ENCODE measurements at regions not wholly inside any gene's neighbourhood (a gene's known extent, or its start where the extent isn't known, plus 50 kb on each side); places are given as distances from the start of the nearest gene placed in this dataset.
A peak's percentile ranks its signal among the peaks of the same experiment; 100 is the strongest.
"Not testable (repeated sequence)": the region's sequence is repeated elsewhere in the genome, so short reads cannot be mapped to it uniquely, and the experiment has no call there.

DNA sequence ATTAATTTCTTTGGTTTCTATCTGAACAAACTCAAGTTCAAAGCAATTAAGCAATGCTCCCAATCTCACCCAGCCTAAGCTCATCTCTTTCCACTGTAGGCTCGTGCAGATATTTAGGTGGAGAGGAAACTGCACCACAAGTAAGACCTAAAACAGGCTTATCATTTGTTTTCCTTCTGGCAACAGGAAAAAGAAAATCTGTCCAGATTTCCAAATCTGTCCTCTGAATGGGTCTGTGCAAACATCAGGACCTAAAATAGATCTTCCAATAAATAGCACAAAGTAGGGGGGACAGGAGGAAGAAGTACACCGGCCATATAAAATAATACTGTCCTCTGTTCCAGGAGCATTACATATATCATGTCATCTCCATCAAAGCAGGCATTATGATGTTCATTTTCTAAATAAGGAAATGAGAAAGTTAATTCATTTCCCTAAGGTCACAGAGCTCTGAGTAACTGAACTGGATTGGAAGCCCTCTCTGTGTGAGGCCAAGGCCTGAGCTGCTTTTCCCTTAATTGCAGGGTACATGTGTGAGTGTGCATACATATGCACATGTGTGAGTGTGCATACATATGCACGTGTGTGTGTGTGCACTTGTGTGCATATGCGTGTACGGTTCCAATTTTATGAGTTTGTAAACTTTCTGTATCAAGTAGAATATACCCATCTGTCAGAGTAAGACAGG, 92.8 kb upstream of the PARD3 start:
- no peak for DNase-seq

DNA sequence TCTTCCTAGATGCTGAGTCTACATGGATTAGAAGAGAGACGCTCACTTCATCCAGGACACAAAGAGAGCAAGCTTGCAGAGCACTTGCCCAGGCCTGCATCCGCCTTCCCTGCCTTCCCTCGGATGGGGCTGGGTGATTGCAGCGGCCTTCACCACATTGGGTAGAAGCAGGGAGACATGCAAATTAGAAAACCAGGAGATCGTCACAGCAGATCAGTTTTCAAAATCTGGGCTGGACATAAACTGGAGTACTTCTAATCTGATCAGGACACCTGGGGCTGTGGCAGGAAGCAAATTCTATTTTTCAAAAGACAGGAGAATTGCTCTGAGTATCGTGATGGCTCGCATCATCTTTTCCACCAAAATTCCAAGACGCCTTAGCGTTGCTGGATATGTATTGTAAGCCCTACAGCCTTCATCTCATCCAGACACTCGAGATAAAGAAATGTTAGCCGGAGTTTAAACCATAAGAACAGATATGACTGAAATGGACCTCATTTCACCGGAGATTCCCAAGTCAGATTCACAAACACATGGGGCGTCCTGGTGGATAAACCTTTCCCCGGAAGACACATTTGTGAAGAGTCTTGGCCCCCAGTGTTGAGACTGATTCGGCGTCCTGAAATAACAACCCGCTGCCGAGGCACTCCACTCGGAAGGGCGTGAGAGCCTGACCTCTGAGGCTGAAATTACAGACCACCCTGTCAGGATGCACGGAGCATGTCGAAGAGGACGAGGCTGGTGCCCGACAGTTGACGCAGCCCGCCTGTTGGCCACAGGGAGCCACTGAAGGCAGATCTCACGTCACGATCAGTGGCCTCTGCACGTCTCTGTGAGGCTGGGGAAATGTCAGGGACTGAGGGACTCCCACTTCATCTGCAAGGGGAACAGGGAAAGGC, 91.2 kb upstream of the PARD3 start:
- peak; percentile 84 for DNase-seq

- DNase-seq: no peak
These were observed 90.3 kb upstream of the PARD3 start for GRCh38 chr10:34905200-34905927.

GRCh38 chr10:34904191-34904590, 89.1 kb upstream of the PARD3 start:
- no peak for DNase-seq

DNA sequence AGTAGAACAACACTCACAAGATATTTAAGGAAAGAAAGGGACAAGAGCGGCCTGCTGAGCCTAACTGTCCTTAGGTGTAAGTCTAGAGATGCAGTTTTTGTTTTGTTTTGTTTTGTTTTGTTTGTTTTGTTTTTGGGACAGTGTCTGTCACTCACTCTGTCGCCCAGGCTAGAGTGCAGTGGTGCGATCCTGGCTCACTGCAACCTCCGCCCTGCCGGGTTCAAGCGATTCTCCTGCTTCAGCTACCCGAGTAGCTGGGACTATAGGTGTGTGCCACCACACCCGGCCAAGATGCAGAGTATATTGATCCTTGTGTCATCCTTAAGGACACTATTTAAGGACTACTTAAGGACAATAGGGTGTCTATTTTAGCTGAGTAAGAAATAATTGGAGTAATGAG, 84.1 kb upstream of the PARD3 start:
- no peak for DNase-seq

DNA sequence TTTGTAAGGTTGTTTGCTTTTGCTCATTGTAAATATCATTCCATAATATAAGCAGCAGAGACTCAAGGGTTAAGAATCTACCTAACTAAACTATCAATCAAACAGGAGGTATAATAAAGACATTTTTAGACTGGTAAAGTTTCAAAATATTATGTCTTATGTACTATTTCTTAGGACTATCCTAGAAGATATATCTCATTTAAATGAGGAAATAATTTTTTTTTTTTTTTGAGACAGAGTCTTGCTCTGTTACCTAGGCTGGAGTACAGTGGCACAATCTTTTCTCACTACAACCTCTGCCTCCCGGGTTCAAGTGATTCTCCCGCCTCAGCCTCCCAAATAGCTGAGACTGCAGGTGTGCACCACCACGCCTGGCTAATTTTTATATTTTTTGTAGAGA, 80.9 kb upstream of the PARD3 start:
- DNase-seq: no peak

DNA sequence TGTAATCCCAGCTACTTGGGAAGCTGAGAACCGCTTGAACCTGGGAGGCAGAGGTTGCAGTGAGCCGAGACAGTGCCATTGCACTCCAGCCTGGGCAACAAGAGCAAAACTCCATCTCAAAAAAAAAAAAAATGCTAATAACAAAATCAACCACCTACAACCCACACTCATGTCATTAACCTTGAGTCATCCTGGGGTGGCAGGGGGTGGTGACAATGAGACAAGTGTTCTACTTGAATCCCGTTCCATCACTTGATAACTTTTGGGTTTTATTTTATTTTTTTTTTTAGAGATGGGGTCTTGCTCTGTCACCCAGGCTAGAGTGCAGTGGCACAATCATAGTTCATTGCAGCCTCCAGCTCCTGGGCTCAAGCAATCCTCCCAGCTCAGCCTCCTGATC, 80.0 kb upstream of the PARD3 start:
- DNase-seq: not testable (repeated sequence)

DNA sequence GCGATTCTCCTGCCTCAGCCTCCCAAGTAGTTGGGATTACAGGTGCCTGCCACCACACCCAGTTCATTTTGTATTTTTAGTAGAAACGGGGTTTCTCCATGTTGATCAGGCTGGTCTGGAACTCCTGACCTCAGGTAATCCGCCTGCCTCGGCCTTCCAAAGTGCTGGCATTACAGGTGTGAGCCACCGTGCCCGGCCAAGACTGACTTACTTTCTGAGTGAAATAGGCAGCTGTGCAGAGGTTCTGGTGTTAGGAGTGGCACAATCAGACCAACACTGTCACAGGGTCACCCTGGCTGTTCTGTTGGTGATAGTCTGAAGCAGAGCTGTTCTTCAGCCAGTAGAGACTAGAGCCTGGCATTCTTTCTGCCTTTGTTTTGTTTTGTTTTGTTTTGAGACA, 77.4 kb upstream of the PARD3 start:
- DNase-seq: not testable (repeated sequence)

DNA sequence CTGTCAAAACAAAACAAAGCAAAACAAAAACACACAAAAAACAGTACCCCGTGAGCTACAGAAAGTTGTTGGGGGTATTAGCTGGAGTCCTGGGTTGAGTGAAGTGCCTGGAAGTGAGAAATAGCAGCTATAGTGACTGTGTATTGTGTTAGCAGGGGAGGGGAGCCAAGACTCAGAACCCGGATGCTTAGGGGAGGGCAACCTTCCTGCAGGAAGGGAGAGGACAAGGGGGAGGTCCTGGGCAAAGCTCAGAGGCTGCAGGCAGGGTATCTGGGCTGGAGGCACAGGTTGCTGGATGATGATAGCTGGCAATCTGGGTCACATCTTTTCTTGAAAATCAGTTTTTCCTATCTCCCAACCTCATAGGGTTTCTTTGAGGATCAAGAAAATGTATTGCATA, 75.8 kb upstream of the PARD3 start:
- no peak for DNase-seq

DNA sequence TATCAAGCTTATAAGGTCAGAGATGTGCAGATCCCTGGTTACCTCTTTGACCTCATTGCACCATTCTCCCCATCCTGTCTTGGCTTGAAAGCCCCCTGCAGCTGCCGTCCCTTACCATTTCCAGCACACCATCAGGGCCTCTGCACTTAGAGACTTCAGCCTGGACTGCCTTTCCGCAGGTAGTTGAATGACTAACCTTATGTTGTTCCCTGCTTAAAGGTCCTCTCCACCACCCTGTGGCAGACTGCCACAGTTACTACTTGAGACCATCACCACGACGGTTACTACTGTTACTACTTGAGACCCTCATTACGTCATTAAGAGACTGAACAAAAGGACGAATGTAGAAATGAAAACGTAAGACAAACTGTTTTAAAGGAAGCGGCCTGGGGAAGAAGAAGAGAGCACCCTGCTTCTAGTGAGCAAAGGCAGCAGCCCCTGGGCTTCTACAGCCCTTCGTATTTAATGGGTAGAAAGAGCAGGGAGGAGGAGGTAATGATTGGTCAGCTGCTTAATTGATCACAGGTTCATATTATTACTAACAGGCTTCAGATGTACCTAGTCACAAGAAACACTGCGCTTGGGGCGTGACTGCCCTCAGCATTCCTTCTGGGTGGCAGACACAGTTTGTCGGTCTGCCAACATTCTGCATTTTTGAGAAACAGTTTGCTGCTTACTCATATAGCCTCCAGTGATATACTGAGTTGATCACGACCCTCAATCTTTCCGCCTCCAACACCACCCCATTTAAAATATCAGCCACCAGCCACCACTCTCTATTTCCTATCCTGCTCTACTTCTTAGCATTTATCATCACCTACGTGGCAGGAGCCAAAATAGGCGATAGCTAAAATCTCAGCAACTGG, 74.1 kb upstream of the PARD3 start:
- DNase-seq: no peak

DNA sequence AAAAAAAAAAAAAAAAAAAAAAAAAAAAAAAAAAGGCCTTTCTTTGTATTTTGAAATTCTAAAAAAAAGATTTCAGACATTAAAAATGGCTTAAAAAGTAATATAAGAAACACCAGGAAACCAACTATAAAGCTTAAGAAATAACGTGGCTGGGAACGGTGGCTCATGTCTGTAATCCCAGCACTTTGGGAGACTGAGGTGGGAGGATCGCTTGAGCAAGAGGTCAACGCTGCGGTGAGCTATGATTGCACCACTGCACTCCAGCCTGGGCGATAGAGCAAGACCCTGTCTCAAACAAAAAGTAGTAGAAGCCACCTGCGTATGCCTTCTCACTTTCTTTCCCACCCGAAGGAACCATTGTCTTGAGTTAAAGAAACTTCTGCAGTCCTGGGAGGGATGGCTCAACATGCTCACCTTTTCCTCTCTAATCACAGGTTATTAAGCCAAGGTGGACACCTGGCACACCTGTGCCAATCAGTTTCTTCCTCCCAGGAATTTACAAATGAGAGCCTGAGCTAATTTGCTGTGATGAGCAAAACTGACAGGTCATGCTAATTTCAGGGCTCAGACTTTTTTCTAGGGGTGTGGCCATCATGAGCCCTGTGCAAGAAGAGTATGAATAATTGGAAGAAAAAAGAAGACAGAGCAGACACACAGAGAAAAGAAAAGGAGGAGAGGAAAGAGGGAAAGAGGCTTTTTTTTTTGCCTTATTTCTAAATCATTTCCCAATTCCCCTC, 72.0 kb upstream of the PARD3 start:
- DNase-seq: no peak

DNA sequence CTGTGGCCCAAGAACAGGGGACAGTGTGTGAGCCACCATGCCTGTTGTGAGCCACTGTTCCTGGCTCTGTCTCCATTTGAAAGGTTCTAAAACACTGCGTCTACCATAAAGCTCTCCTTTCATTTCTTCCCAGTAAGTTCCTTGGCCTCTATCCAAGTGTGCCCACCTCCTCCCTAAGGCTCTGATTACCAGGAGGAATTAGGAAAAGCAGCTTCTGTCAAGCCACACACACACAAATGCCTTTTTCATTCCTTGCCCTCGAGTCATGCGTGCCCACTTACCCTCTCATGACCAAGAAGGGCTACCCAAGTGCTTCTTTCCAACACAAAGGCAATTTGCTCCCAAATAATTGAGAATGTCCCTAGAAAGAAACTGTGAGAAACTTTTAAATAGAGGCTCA, 70.8 kb upstream of the PARD3 start:
- no peak for DNase-seq

DNA sequence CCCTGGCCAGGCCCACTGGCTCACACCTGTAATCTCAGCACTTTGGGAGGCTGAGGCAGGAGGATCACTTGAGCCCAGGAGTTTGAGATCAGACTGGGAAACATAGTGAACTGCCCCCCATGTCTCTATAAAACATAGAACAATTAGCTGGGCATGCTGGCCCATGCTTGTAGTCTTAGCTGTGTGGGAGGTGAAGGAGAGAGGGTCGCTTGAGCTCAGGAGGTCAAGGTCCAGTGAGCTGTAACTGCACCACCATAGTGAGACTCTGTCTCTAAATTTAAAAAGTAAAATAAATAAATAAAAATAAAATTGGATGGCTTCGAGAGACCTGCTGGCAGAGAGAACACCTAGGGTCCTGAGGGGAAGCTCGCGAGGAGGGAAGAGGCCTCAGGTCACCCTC, 69.9 kb upstream of the PARD3 start:
- DNase-seq: no peak

DNA sequence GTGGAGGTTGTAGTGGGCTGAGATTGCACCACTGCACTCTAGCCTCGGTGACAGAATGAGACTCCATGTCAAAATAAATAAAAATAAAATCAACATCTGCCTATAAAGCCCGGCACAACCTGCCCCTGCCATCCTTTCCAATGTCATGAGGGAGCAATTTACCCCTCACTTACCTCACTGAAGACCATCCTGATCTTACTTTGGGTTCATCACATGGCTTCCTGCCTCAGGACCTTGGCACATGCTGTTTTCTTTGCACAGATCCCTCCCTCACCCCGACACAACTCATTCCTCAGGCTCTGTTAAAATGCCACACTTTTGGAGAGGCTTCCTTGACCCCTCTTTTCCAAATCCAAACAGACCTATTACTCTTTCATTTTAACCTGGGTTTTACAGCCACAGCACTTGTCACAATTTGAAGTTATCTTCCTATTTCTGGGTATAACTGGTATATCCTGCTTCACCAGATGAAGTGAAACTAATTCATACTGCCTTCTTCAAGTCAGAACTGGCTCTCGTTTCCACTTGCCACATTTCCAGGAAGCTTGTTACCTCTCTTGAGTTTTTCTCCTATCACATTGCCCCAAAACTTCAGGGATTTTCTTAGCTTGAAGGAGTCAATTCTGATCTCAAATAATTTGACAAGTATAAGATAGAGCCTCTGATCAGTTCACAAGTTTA, 69.3 kb upstream of the PARD3 start:
- no peak for DNase-seq

GRCh38 chr10:34880817-34881216, 65.7 kb upstream of the PARD3 start:
- DNase-seq: no peak

- not testable (repeated sequence) for DNase-seq
These were observed 63.6 kb upstream of the PARD3 start for GRCh38 chr10:34878651-34879050.

DNA sequence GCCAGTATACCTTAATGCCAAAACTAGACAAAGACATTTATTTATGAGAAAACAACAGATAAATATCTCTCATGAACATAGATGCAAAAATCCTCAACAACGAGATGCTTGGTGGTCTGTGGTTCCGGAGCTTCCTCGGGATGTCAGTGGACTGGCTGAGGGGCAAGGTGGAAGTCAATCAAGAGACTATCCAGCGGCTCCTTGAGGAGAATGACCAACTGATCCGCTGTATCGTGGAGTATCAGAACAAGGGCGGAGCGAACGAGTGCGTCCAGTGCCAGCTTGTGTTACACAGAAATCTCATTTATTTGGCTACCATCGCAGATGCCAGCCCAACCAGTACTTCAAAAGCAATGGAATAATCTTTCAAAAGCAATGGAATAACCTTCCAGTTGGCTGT, 60.0 kb upstream of the PARD3 start:
- no peak for DNase-seq

GRCh38 chr10:34872820-34873219, 57.7 kb upstream of the PARD3 start:
- DNase-seq: no peak

- no peak for DNase-seq
These were observed 54.2 kb upstream of the PARD3 start for GRCh38 chr10:34869135-34869836.

DNA sequence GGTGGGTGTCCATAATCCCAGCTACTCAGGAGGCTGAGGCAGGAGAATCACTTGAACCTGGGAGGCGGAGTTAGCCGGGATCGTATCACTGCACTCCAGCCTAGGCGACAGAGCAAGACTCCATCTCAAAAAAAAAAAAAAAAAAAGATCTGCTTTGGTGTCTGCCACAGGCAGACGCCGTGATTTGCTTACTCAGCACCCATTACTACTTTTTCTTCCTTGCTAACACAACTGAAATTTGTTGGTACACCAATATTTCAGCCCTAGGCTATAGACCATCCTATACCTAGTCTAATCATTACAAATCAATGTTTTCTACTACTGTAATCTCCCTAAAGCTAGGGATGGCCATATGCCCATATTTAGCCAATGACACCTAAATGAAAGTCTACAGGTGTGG, 53.5 kb upstream of the PARD3 start:
- no peak for DNase-seq

GRCh38 chr10:34866848-34867247, 51.8 kb upstream of the PARD3 start:
- DNase-seq: no peak

Measured in kidney glomerular epithelial cell (primary cell).